ENCODE measurements at regions not wholly inside any gene's neighbourhood (a gene's known extent, or its start where the extent isn't known, plus 50 kb on each side); places are given as distances from the start of the nearest gene placed in this dataset.

- TF ChIP-seq CTCF (IDR thresholded peaks at IDR 0.05) (no peak), POLR2A (IDR thresholded peaks at IDR 0.05) (no peak)
Observed at GRCh38 chr6:2462831-2463230, 217.4 kb upstream of the GMDS start.
